HCT116 (cell line): ENCODE measurements at regions not wholly inside any gene's neighbourhood (a gene's known extent, or its start where the extent isn't known, plus 50 kb on each side); places are given as distances from the start of the nearest gene placed in this dataset.
"Not testable (repeated sequence)": the region's sequence is repeated elsewhere in the genome, so short reads cannot be mapped to it uniquely, and the experiment has no call there.

ENCODE experiments used
- ATAC-seq: fragments of 200-7000 bp; cut with Tn5 transposase; 2 replicates; pipeline ENCODE4 v1.9.1; 2020; ENCODE audit warnings: mild to moderate bottlenecking, moderate library complexity
- BruUV-seq: library from RNA; stranded (reverse); fragments of 400-500 nt; replicated peaks from 2 replicates; lab custom pipeline; 2021; lab: Mats Ljungman, UMichigan
- CTCF ChIA-PET: fragments of 300-600 bp; sonication (Branson Sonifier 250); formaldehyde crosslinking; loops from one replicate; lab custom pipeline; 2021; ENCODE audit warnings: antibody characterized with exemption; lab: Charles Lee
- POLR2A ChIA-PET: fragments of 300-600, 350-600 bp; sonication (Branson Sonifier 250); formaldehyde crosslinking; loops from one replicate; lab custom pipeline; 2021; ENCODE audit warnings: antibody characterized with exemption; lab: Charles Lee
- RAD21 ChIA-PET, 2 experiments: fragments of 300-600 bp; sonication (Branson Sonifier 250); formaldehyde crosslinking; loops; one replicate each; lab custom pipeline; 2023; ENCODE audit warnings: low total read pairs in 2 of 2; ENCODE audit not compliant: uncharacterized antibody in 2 of 2, unreplicated experiment in 2 of 2, low non-redundant PET in 1 of 2; lab: Charles Lee
- DNase-seq: peaks from one replicate; pipeline ENCODE4 v3.0.0-alpha.2; 2010; ENCODE audit warnings: low read depth, low spot score
- H2AFZ ChIP-seq: fragments of 200-600 bp; shearing (Covaris generic), sonication (generic); 2 replicates; pipeline ENCODE4 v1.6.1; 2017; ENCODE audit warnings: low read depth, mixed run types, mixed read lengths, antibody characterized with exemption, low read length; ENCODE audit not compliant: poor library complexity, severe bottlenecking
- H3K27ac ChIP-seq: 2 replicates; pipeline ENCODE4 v1.5.1; 2012; ENCODE audit warnings: low read depth, low read length
- H3K27me3 ChIP-seq: fragments of 200-600 bp; sonication (generic); 2 replicates; pipeline ENCODE4 v1.6.1; 2016; ENCODE audit warnings: mixed run types, low read length, mixed read lengths; ENCODE audit not compliant: insufficient read depth
- H3K36me3 ChIP-seq, 2 experiments: fragments of 200-500 bp in 1 of 2; fragments of 200-600 bp in 1 of 2; sonication (Bioruptor generic) in 1 of 2; sonication (generic) in 1 of 2; 2 replicates each; pipeline versions ENCODE4 v1.5.1 to v1.6.1; 2014 to 2016; ENCODE audit warnings: low read length in 2 of 2, inconsistent platforms in 1 of 2, mixed read lengths in 1 of 2, mixed run types in 1 of 2; ENCODE audit not compliant: insufficient read depth in 2 of 2, control insufficient read depth in 1 of 2
- H3K4me1 ChIP-seq, 2 experiments: fragments of 200-600 bp in 1 of 2; sonication (generic) in 1 of 2; 2 replicates each; pipeline versions ENCODE4 v1.5.1 to v1.6.1; 2012 to 2017; ENCODE audit warnings: low read length in 2 of 2, inconsistent platforms in 1 of 2, mild to moderate bottlenecking in 1 of 2, mixed read lengths in 1 of 2, mixed run types in 1 of 2, moderate library complexity in 1 of 2; ENCODE audit not compliant: insufficient read depth in 2 of 2, control insufficient read depth in 1 of 2
- H3K4me2 ChIP-seq: fragments of 200-600 bp; sonication (generic); 2 replicates; pipeline ENCODE4 v1.6.1; 2017; ENCODE audit warnings: mixed run types, low read length, mixed read lengths
- H3K4me3 ChIP-seq, 2 experiments: fragments of 200-600 bp in 1 of 2; sonication (generic) in 1 of 2; replicated peaks in 1 of 2; 2 replicates each; pipeline ENCODE4 v1.5.1; 2011 to 2016; ENCODE audit warnings: low read length in 2 of 2, control low read depth in 1 of 2, low read depth in 1 of 2, mild to moderate bottlenecking in 1 of 2, mixed read lengths in 1 of 2, mixed run types in 1 of 2
- H3K79me2 ChIP-seq: fragments of 200-600 bp; sonication (generic); 2 replicates; pipeline ENCODE4 v1.6.1; 2017; ENCODE audit warnings: mild to moderate bottlenecking, mixed run types, low read length, moderate library complexity, mixed read lengths; ENCODE audit not compliant: insufficient read depth
- H3K9ac ChIP-seq: fragments of 200-600 bp; sonication (generic); 2 replicates; pipeline ENCODE4 v1.6.1; 2016; ENCODE audit warnings: low read length, mixed read lengths
- H3K9me2 ChIP-seq: fragments of 200-600 bp; sonication (generic), shearing (Covaris generic); 2 replicates; pipeline ENCODE4 v1.6.1; 2017; ENCODE audit warnings: mixed run types, mild to moderate bottlenecking, moderate library complexity; ENCODE audit not compliant: insufficient read depth
- H3K9me3 ChIP-seq, 2 experiments: fragments of 200-500 bp in 1 of 2; fragments of 200-600 bp in 1 of 2; sonication (Bioruptor generic) in 1 of 2; sonication (generic) in 1 of 2; 2 replicates each; pipeline ENCODE4 v1.6.1; 2014 to 2017; ENCODE audit warnings: low read length in 2 of 2, mixed read lengths in 2 of 2, inconsistent platforms in 1 of 2, low read depth in 1 of 2, mild to moderate bottlenecking in 1 of 2, mixed run types in 1 of 2, moderate library complexity in 1 of 2; ENCODE audit not compliant: control insufficient read depth in 1 of 2, insufficient read depth in 1 of 2
- H4K20me1 ChIP-seq: fragments of 200-600 bp; sonication (generic), shearing (Covaris generic); 2 replicates; pipeline ENCODE4 v1.6.1; 2017; ENCODE audit warnings: mixed run types, mild to moderate bottlenecking, moderate library complexity; ENCODE audit not compliant: insufficient read depth
- CEBPB ChIP-seq: IDR thresholded peaks from 2 replicates; pipeline ENCODE4 v1.6.1; 2012; ENCODE audit warnings: low read depth
- EGR1 ChIP-seq: IDR thresholded peaks from 2 replicates; pipeline ENCODE4 v1.6.1; 2012; ENCODE audit warnings: low read depth
- ELF1 ChIP-seq: IDR thresholded peaks from 2 replicates; pipeline ENCODE4 v1.6.1; 2012; ENCODE audit warnings: low read depth, borderline replicate concordance
- EZH2 ChIP-seq: fragments of 200-600 bp; sonication (generic); IDR thresholded peaks from 2 replicates; pipeline ENCODE4 v1.6.1; 2017; ENCODE audit warnings: antibody characterized with exemption, mixed run types
- EZH2phosphoT487 ChIP-seq: fragments of 200-600 bp; IDR thresholded peaks from 2 replicates; pipeline ENCODE4 v1.6.1; 2018; ENCODE audit warnings: antibody characterized with exemption, borderline replicate concordance
- POLR2A ChIP-seq: IDR thresholded peaks from 2 replicates; pipeline ENCODE4 v1.7.0; 2011; ENCODE audit warnings: borderline replicate concordance; ENCODE audit not compliant: insufficient read depth, insufficient read length; ENCODE audit errors: extremely low read depth
- POLR2AphosphoS5 ChIP-seq: IDR thresholded peaks from 2 replicates; pipeline ENCODE4 v1.6.1; 2011; ENCODE audit warnings: mild to moderate bottlenecking, low read depth, low read length, moderate library complexity
- SIN3A ChIP-seq: IDR thresholded peaks from 2 replicates; pipeline ENCODE4 v1.6.1; 2012; ENCODE audit warnings: low read depth
- TCF7L2 ChIP-seq: IDR thresholded peaks from 2 replicates; pipeline ENCODE4 v1.7.0; 2011; ENCODE audit warnings: borderline replicate concordance, inconsistent platforms; ENCODE audit not compliant: insufficient read depth, insufficient read length; ENCODE audit errors: extremely low read depth
- ZFX ChIP-seq: fragments of 450-650 bp; IDR thresholded peaks from 2 replicates; pipeline ENCODE4 v1.6.1; 2017
- ZNF274 ChIP-seq: fragments of 200-500 bp; sonication (Bioruptor generic); IDR thresholded peaks from 2 replicates; pipeline ENCODE4 v1.6.1; 2014; ENCODE audit warnings: mild to moderate bottlenecking, low read depth, low read length, inconsistent platforms
- intact Hi-C: fragments of 100-400 bp; cut with micrococcal nuclease; formaldehyde crosslinking; loops from 2 replicates; pipeline ENCODE4 v1.10.0; 2022
- TF ChIP-seq, protein P1 (sequence below): IDR thresholded peaks from 2 replicates; pipeline ENCODE4 v1.6.1; 2012
- TF ChIP-seq, protein P2 (sequence below), 3 experiments: fragments of 200-600 bp in 1 of 3; sonication (generic) in 1 of 3; IDR thresholded peaks in 2 of 3; conservative IDR thresholded peaks in 1 of 3; 2 replicates each; pipeline ENCODE4 v1.5.1; 2012 to 2017; ENCODE audit warnings: low read depth in 2 of 3, low read length in 2 of 3, antibody characterized with exemption in 1 of 3, borderline replicate concordance in 1 of 3, control low read depth in 1 of 3, mild to moderate bottlenecking in 1 of 3, mixed read lengths in 1 of 3, mixed run types in 1 of 3, moderate library complexity in 1 of 3; ENCODE audit not compliant: insufficient read depth in 1 of 3

DNA sequence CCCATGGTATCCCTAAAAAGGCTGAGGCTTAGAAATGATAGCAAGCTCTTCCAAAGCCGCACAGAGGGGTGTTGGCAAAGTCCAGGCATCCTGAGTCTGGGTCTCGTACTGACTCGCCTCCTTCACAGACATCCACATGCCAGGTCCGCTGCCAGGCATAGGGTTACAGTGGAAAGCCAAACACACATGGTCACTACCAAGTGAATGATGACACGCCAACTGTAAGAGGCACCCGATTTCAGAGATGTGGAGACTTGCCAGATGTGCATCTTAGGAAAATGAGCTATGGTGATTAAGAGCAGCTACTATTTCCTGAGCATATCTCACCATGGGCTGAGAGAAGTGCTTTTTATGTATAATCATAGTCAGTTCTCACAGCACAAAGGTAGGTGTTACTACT is 314.9 kb downstream of the MIAT start:
- H3K4me1 ChIP-seq = no peaks in the 10 kb centered on the region
- no peaks in the 10 kb centered on the region for H4K20me1 ChIP-seq
- no peaks in the 10 kb centered on the region for H3K79me2 ChIP-seq
- no peak overlapping the region for H3K4me3 ChIP-seq
- H2AFZ ChIP-seq = no peak overlapping the region
- ChIA-PET POLR2A (no interaction called here), CTCF (interaction anchor here (0.6 kb wide), 1 partner anchor 31 kb away, joined by 3 read pairs; no protein-coding TSS in a partner anchor), RAD21 (no interaction called here)
- H3K9ac ChIP-seq = no peak overlapping the region
- DNase-seq = no peak
- no peak overlapping the region for H3K27ac ChIP-seq
- H3K27me3 ChIP-seq = peaks cover 48% of the 10 kb centered on the region
- H3K4me2 ChIP-seq = no peak overlapping the region
- ATAC-seq = no peak
- TF ChIP-seq, protein P1, sequence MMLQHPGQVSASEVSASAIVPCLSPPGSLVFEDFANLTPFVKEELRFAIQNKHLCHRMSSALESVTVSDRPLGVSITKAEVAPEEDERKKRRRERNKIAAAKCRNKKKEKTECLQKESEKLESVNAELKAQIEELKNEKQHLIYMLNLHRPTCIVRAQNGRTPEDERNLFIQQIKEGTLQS = no peak
- TF ChIP-seq TCF7L2 (no peak), SIN3A (no peak), EZH2 (no peak), ZFX (no peak), EGR1 (no peak), ZNF274 (no peak), ELF1 (no peak), EZH2phosphoT487 (no peak), POLR2AphosphoS5 (no peak), POLR2A (no peak), CEBPB (no peak)
- TF ChIP-seq, protein P2, sequence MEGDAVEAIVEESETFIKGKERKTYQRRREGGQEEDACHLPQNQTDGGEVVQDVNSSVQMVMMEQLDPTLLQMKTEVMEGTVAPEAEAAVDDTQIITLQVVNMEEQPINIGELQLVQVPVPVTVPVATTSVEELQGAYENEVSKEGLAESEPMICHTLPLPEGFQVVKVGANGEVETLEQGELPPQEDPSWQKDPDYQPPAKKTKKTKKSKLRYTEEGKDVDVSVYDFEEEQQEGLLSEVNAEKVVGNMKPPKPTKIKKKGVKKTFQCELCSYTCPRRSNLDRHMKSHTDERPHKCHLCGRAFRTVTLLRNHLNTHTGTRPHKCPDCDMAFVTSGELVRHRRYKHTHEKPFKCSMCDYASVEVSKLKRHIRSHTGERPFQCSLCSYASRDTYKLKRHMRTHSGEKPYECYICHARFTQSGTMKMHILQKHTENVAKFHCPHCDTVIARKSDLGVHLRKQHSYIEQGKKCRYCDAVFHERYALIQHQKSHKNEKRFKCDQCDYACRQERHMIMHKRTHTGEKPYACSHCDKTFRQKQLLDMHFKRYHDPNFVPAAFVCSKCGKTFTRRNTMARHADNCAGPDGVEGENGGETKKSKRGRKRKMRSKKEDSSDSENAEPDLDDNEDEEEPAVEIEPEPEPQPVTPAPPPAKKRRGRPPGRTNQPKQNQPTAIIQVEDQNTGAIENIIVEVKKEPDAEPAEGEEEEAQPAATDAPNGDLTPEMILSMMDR (IDR thresholded peaks at IDR 0.05 in 2 of 3, conservative IDR thresholded peaks at IDR 0.05 in 1 of 3; ENCODE audit: borderline replicate concordance in 1 of 3, insufficient read depth in 1 of 3, low read depth in 2 of 3, low read length in 2 of 3) = no peak
- no peaks in the 10 kb centered on the region for H3K36me3 ChIP-seq
- no TSS peak for BruUV-seq
- H3K9me3 ChIP-seq = no peaks in the 10 kb centered on the region
- intact Hi-C loops = no loop called here
- no peaks in the 10 kb centered on the region for H3K9me2 ChIP-seq

DNA sequence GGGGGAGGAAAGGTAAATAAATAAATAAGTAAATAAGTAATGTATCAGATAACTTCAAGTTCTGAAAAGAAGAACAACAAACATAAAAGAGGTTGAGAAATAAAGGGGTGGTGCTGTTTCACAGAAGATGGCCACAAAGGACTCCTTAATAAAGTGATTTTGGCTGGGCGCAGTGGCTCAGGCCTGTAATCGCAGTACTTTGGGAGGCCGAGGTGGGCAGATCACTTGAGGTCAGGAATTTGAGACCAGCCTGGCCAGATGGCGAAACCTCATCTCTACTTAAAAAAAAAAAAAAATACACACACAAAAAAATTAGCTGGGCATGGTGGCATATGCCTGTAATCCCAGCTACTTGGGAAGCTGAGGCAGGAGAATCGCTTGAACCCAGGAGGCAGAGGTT is 315.5 kb downstream of the MIAT start:
- H3K4me2 ChIP-seq, H3K79me2 ChIP-seq, H3K36me3 ChIP-seq, H3K27ac ChIP-seq, H4K20me1 ChIP-seq, ATAC-seq, H3K9me3 ChIP-seq, H3K4me1 ChIP-seq, RAD21 ChIA-PET, H2AFZ ChIP-seq, H3K4me3 ChIP-seq, BruUV-seq, DNase-seq, H3K9me2 ChIP-seq, H3K9ac ChIP-seq, POLR2A ChIA-PET, intact Hi-C loops: not testable (repeated sequence)
- CTCF ChIA-PET = interaction anchor here (0.6 kb wide), 1 partner anchor 32 kb away, joined by 3 read pairs; no protein-coding TSS in a partner anchor
- peaks cover 51% of the 10 kb centered on the region for H3K27me3 ChIP-seq
